NCI-H2107 treated with DMSO at 0.1 percent for 48 hours (cell line): ENCODE measurements at regions not wholly inside any gene's neighbourhood (a gene's known extent, or its start where the extent isn't known, plus 50 kb on each side); places are given as distances from the start of the nearest gene placed in this dataset.
"Not testable (repeated sequence)": the region's sequence is repeated elsewhere in the genome, so short reads cannot be mapped to it uniquely, and the experiment has no call there.

Experiments
- DNase-seq: peaks from one replicate; lab custom pipeline; 2025; ENCODE audit not compliant: unreplicated experiment; lab: John Stamatoyannopoulos, UW

GRCh38 chr9:30970186-30970585, 1414.3 kb upstream of the ACO1 start:
- no peak for DNase-seq

- DNase-seq, result no peak
These were observed 1413.6 kb upstream of the ACO1 start for GRCh38 chr9:30970812-30971211.

- DNase-seq, result no peak
These were observed 1411.8 kb upstream of the ACO1 start for GRCh38 chr9:30972654-30973053.

- no peak for DNase-seq
These were observed 1406.5 kb upstream of the ACO1 start for GRCh38 chr9:30977965-30978364.

GRCh38 chr9:30982301-30982700, 1402.1 kb upstream of the ACO1 start:
- no peak for DNase-seq

GRCh38 chr9:30995956-30996738, 1388.3 kb upstream of the ACO1 start:
- no peak for DNase-seq

- DNase-seq, result no peak
These were observed 1387.7 kb upstream of the ACO1 start for GRCh38 chr9:30996761-30997160.

GRCh38 chr9:30997291-30997690, 1387.2 kb upstream of the ACO1 start:
- no peak for DNase-seq

- no peak for DNase-seq
These were observed 1379.3 kb upstream of the ACO1 start for GRCh38 chr9:31005086-31005665.

- no peak for DNase-seq
These were observed 1371.1 kb upstream of the ACO1 start for GRCh38 chr9:31013371-31013770.

- DNase-seq, result no peak
These were observed 1360.6 kb upstream of the ACO1 start for GRCh38 chr9:31023847-31024246.

- no peak for DNase-seq
These were observed 1356.8 kb upstream of the ACO1 start for GRCh38 chr9:31027678-31028077.

GRCh38 chr9:31028137-31028536, 1356.3 kb upstream of the ACO1 start:
- no peak for DNase-seq

- DNase-seq, result no peak
These were observed 1353.7 kb upstream of the ACO1 start for GRCh38 chr9:31030741-31031202.

GRCh38 chr9:31032206-31032605, 1352.2 kb upstream of the ACO1 start:
- no peak for DNase-seq

- peak; percentile 92 for DNase-seq
These were observed 1350.1 kb upstream of the ACO1 start for GRCh38 chr9:31034311-31034710.

- DNase-seq, result no peak
These were observed 1343.9 kb upstream of the ACO1 start for GRCh38 chr9:31040564-31040963.

- no peak for DNase-seq
These were observed 1338.6 kb upstream of the ACO1 start for GRCh38 chr9:31045810-31046209.

GRCh38 chr9:31061592-31061991, 1322.9 kb upstream of the ACO1 start:
- DNase-seq, result not testable (repeated sequence)

GRCh38 chr9:31065691-31066090, 1318.8 kb upstream of the ACO1 start:
- DNase-seq, result no peak

GRCh38 chr9:31067418-31067817, 1317.0 kb upstream of the ACO1 start:
- DNase-seq, result no peak

- no peak for DNase-seq
These were observed 1312.7 kb upstream of the ACO1 start for GRCh38 chr9:31071606-31072286.
